Esophagus muscularis mucosa (tissue), 4 donors: ENCODE measurements at regions not wholly inside any gene's neighbourhood (a gene's known extent, or its start where the extent isn't known, plus 50 kb on each side); places are given as distances from the start of the nearest gene placed in this dataset.

ENCODE experiments used
- CTCF ChIP-seq, 3 experiments: fragments of 200-600 bp in 2 of 3; fragments of 450-650 bp in 1 of 3; sonication (generic) in 2 of 3; IDR thresholded peaks; one replicate each; pipeline ENCODE4 v1.5.1; 2017 to 2019; ENCODE audit warnings: antibody characterized with exemption in 3 of 3, mild to moderate bottlenecking in 2 of 3, moderate library complexity in 1 of 3
- EP300 ChIP-seq: sonication (generic); formaldehyde crosslinking; IDR thresholded peaks from one replicate; pipeline ENCODE4 v1.6.1; 2017; ENCODE audit warnings: antibody characterized with exemption
- POLR2A ChIP-seq: fragments of 450-650 bp; IDR thresholded peaks from one replicate; pipeline ENCODE4 v1.6.1; 2017; ENCODE audit warnings: antibody characterized with exemption, moderate library complexity, mild to moderate bottlenecking, low read depth

- TF ChIP-seq CTCF (IDR thresholded peaks at IDR 0.05) (no peak), EP300 (no peak), POLR2A (no peak)
Observed at GRCh38 chr2:144252694-144253093, 267.2 kb downstream of the ZEB2 start.
